Mucosa of rectum (tissue), 2 donors: ENCODE measurements at regions not wholly inside any gene's neighbourhood (a gene's known extent, or its start where the extent isn't known, plus 50 kb on each side); places are given as distances from the start of the nearest gene placed in this dataset.

Experiments used
- H3K27ac ChIP-seq, 2 donors: one replicate each; pipeline ENCODE4 v1.7.0; 2013; ENCODE audit warnings: inconsistent platforms in 2 of 2, low read depth in 2 of 2, low read length in 2 of 2
- H3K27me3 ChIP-seq, 2 donors: one replicate each; pipeline ENCODE4 v1.7.0; 2013; ENCODE audit warnings: low read length in 2 of 2; ENCODE audit not compliant: control insufficient read depth in 2 of 2, insufficient read depth in 2 of 2
- H3K36me3 ChIP-seq, 2 donors: one replicate each; pipeline ENCODE4 v1.7.0; 2013; ENCODE audit warnings: low read length in 2 of 2; ENCODE audit not compliant: control insufficient read depth in 2 of 2, insufficient read depth in 2 of 2
- H3K4me1 ChIP-seq, 2 donors: one replicate each; pipeline ENCODE4 v1.7.0; 2013; ENCODE audit warnings: low read length in 2 of 2, mild to moderate bottlenecking in 1 of 2; ENCODE audit not compliant: control insufficient read depth in 2 of 2, insufficient read depth in 2 of 2
- H3K4me3 ChIP-seq, 2 donors: one replicate each; pipeline ENCODE4 v1.7.0; 2013; ENCODE audit warnings: low read length in 2 of 2
- H3K9ac ChIP-seq, 2 donors: one replicate each; pipeline ENCODE4 v1.7.0; 2013; ENCODE audit warnings: low read length in 2 of 2, low read depth in 1 of 2, mild to moderate bottlenecking in 1 of 2
- H3K9me3 ChIP-seq, 2 donors: one replicate each; pipeline ENCODE4 v1.7.0; 2013; ENCODE audit warnings: low read length in 2 of 2; ENCODE audit not compliant: control insufficient read depth in 2 of 2
- donor health status: healthy.
- donor health status: Normal muscosa, but diverticular disease.

DNA sequence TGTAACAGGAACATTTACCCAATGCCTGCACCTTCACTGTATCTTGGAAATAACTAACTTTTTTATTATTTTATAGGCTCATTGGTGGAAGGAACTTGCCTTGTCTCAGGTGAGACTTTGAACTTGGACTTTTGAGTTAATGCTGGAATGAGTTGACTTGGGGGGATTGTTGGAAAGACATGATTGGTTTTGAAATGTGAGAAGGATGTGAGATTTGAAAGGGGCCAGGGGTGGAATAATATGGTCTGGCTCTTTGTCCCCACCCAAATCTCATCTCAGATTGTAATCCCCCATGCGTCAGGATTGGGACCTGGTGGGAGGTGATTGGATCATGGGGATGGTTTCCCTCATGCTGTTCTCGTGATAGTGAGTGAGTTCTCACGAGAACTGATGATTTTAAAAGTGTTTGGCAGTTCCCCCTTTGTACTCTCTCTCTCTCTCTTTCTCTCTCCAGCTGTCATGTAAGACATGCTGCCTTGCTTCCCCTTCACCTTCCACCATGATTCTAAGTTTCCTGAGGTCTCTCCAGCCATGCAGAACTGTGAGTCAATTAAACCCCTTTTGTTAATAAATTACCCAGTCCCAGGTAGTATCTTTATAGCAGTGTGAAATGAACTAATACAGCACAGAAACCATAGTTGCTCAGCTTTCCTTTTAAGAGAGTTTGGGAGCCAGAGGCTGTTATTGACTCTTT is 244.1 kb downstream of the BTG1 start:
- H3K27ac ChIP-seq = no peak overlapping the region
- H3K36me3 ChIP-seq = no peaks in the 10 kb centered on the region
- H3K27me3 ChIP-seq = no peaks in the 10 kb centered on the region
- H3K9ac ChIP-seq = no peak overlapping the region
- H3K4me3 ChIP-seq = no peak overlapping the region
- peaks cover 0 to 3% of the 10 kb centered on the region in 2 donors for H3K4me1 ChIP-seq
- H3K9me3 ChIP-seq = no peaks in the 10 kb centered on the region

DNA sequence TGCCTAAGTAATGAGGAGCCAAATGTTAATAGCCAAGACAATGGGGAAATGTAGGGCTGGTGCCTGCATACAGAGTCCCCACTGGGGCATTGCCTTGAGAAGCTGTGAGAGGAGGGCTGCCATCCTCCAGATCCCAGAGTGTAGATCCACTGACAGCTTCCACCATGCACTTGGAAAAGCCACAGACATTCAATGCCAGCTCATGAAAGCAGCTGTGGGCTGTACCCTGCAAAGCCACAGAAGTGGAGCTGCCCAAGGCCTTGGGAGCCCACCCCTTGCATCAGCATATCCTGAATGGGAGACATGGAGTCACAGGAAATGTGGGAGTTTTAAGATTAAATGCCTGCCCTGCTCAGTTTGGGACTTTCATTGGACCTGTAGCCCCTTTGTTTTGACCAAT is 244.7 kb downstream of the BTG1 start:
- no peaks in the 10 kb centered on the region for H3K27me3 ChIP-seq
- no peaks in the 10 kb centered on the region for H3K9me3 ChIP-seq
- H3K36me3 ChIP-seq = no peaks in the 10 kb centered on the region
- H3K4me1 ChIP-seq = peaks cover 0 to 3% of the 10 kb centered on the region in 2 donors
- H3K27ac ChIP-seq = no peak overlapping the region
- no peak overlapping the region for H3K4me3 ChIP-seq
- no peak overlapping the region for H3K9ac ChIP-seq

DNA sequence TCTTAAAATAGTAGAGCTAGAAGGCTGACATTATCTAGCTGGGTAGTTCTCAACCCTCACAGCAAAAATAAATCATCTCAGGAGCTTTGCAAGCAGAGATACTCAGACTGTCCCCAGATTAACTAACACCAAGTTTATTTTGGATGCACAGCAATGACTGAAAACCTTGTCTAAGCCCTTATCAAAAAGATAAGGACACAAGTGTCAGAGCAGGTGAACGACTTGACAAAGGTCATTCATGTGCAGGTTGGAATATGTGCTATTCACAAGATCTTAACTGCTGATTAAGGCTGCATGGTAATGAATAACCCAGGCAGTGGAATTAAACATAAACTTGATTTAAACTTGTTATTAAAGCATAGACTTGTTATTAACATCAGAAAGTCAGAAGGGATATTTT is 246.6 kb downstream of the BTG1 start:
- H3K4me1 ChIP-seq = peaks cover 0 to 3% of the 10 kb centered on the region in 2 donors
- H3K9ac ChIP-seq = no peak overlapping the region
- no peaks in the 10 kb centered on the region for H3K36me3 ChIP-seq
- H3K27ac ChIP-seq = no peak overlapping the region
- H3K4me3 ChIP-seq = no peak overlapping the region
- no peaks in the 10 kb centered on the region for H3K27me3 ChIP-seq
- no peaks in the 10 kb centered on the region for H3K9me3 ChIP-seq

- H3K27me3 ChIP-seq = no peaks in the 10 kb centered on the region
- no peak overlapping the region for H3K4me3 ChIP-seq
- H3K9me3 ChIP-seq = no peaks in the 10 kb centered on the region
- H3K27ac ChIP-seq = no peak overlapping the region
- peaks cover 0 to 3% of the 10 kb centered on the region in 2 donors for H3K4me1 ChIP-seq
- H3K9ac ChIP-seq = no peak overlapping the region
- H3K36me3 ChIP-seq = no peaks in the 10 kb centered on the region
Measured at GRCh38 chr12:91897025-91897515, 248.6 kb downstream of the BTG1 start.

GRCh38 chr12:91896286-91897024 is 249.2 kb downstream of the BTG1 start:
- no peaks in the 10 kb centered on the region for H3K9me3 ChIP-seq
- no peaks in the 10 kb centered on the region for H3K36me3 ChIP-seq
- peaks cover 0 to 3% of the 10 kb centered on the region in 2 donors for H3K4me1 ChIP-seq
- H3K4me3 ChIP-seq = no peak overlapping the region
- no peak overlapping the region for H3K9ac ChIP-seq
- no peaks in the 10 kb centered on the region for H3K27me3 ChIP-seq
- H3K27ac ChIP-seq = no peak overlapping the region

- no peaks in the 10 kb centered on the region for H3K9me3 ChIP-seq
- H3K27ac ChIP-seq = no peak overlapping the region
- no peaks in the 10 kb centered on the region for H3K4me1 ChIP-seq
- H3K27me3 ChIP-seq = no peaks in the 10 kb centered on the region
- H3K4me3 ChIP-seq = no peak overlapping the region
- H3K36me3 ChIP-seq = no peaks in the 10 kb centered on the region
- H3K9ac ChIP-seq = no peak overlapping the region
Measured at GRCh38 chr12:91894911-91895310, 250.7 kb downstream of the BTG1 start.

GRCh38 chr12:91893476-91893875 is 252.2 kb downstream of the BTG1 start:
- Histone ChIP-seq H3K4me1 (no peaks in the 10 kb centered on the region), H3K9me3 (no peaks in the 10 kb centered on the region), H3K9ac (no peak overlapping the region), H3K4me3 (no peak overlapping the region), H3K27me3 (no peaks in the 10 kb centered on the region), H3K27ac (no peak overlapping the region), H3K36me3 (no peaks in the 10 kb centered on the region)

DNA sequence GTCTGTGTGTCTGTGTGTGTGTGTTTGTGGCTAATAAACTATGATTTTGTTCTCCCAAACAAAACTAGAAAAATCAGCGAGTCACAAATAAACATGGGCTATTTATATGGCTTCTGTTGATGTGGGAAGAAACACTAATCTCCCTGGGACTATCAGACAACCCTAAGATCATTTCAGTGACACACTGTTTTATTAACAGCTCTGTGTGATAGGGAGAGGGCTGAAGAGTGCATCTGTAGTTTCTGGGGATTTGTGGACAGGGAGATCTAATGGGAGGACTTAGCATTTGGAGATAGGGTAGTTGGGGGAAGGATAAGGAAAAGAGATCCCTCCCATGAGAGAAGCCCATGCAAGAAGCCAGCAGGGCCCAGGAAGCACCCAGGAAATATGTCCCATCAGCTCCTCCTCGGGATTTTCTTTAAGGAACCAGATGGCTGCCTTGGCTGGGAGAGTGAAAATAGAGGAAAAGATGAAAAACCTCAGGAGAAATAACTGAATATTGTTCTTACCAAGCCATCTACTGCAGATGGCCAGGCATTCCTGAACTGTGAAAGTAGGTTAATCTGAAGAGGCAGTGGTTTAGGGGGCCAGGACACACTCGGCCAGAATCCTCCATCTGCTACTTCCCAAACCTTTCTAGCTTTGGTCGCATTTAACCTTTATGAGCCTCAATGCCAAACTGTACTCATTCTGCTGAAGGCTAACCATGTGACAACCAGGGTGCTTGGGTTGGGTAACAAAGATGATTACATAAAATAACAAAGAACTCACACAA is 253.4 kb downstream of the BTG1 start:
- no peaks in the 10 kb centered on the region for H3K27me3 ChIP-seq
- H3K4me3 ChIP-seq = no peak overlapping the region
- H3K4me1 ChIP-seq = no peaks in the 10 kb centered on the region
- no peak overlapping the region for H3K27ac ChIP-seq
- no peaks in the 10 kb centered on the region for H3K36me3 ChIP-seq
- no peaks in the 10 kb centered on the region for H3K9me3 ChIP-seq
- H3K9ac ChIP-seq = no peak overlapping the region

GRCh38 chr12:91890742-91891141 is 254.9 kb downstream of the BTG1 start:
- Histone ChIP-seq H3K4me3 (no peak overlapping the region), H3K27ac (no peak overlapping the region), H3K9me3 (no peaks in the 10 kb centered on the region), H3K9ac (no peak overlapping the region), H3K27me3 (no peaks in the 10 kb centered on the region), H3K4me1 (no peaks in the 10 kb centered on the region), H3K36me3 (no peaks in the 10 kb centered on the region)

DNA sequence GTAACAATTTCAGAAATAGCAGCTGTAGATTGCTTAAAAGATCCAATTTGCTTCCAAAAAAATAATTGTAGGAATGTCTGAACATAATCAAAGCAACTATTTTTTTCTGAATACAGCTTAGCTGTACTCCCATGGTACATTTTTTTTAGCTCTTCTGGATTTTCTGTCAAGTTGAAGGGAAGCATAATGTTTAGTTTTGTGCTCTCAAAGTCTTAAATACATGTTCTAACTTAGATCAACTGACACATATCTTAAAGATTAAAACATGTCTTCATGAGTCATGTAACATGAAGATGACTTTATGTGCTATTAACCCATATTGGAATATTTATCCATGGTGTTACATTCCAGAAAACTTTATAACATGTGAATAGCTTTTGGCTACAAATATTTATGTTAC is 255.7 kb downstream of the BTG1 start:
- H3K27ac ChIP-seq = no peak overlapping the region
- no peaks in the 10 kb centered on the region for H3K9me3 ChIP-seq
- no peak overlapping the region for H3K9ac ChIP-seq
- no peaks in the 10 kb centered on the region for H3K4me1 ChIP-seq
- H3K27me3 ChIP-seq = no peaks in the 10 kb centered on the region
- H3K36me3 ChIP-seq = no peaks in the 10 kb centered on the region
- no peak overlapping the region for H3K4me3 ChIP-seq
